ENCODE measurements at regions not wholly inside any gene's neighbourhood (a gene's known extent, or its start where the extent isn't known, plus 50 kb on each side); places are given as distances from the start of the nearest gene placed in this dataset.

GRCh38 chr10:36067748-36068147, 425.7 kb upstream of the FZD8 start:
- DNase-seq (no peak), ATAC-seq (ENCODE audit: low FRiP score in 2 of 2) (peak in 1 of 2 donors; percentile 47)
- Histone ChIP-seq H3K27ac (no peak overlapping the region), H3K36me3 (no peaks in the 10 kb centered on the region), H3K9me3 (peaks cover 0 to 12% (median 9%) of the 10 kb centered on the region in 4 donors), H3K4me3 (no peak overlapping the region), H3K4me1 (no peaks in the 10 kb centered on the region), H3K27me3 (no peaks in the 10 kb centered on the region)
- 84 to 86% methylated on average over 2 of the region's 2 CpGs for WGBS, 2 donors
- TF ChIP-seq CTCF (IDR thresholded peaks at IDR 0.05) (no peak), EP300 (IDR thresholded peaks at IDR 0.05) (no peak), POLR2A (IDR thresholded peaks at IDR 0.05) (no peak), POLR2AphosphoS5 (IDR thresholded peaks at IDR 0.05) (no peak)

GRCh38 chr10:36066850-36067249, 424.8 kb upstream of the FZD8 start:
- no peaks in the 10 kb centered on the region for H3K27me3 ChIP-seq
- H3K4me1 ChIP-seq: no peaks in the 10 kb centered on the region
- WGBS, 2 donors: 94 to 98% methylated on average over 3 of the region's 3 CpGs
- no peaks in the 10 kb centered on the region for H3K36me3 ChIP-seq
- H3K27ac ChIP-seq: no peak overlapping the region
- peaks cover 0 to 12% (median 9%) of the 10 kb centered on the region in 4 donors for H3K9me3 ChIP-seq
- H3K4me3 ChIP-seq: no peak overlapping the region
- TF ChIP-seq EP300 (IDR thresholded peaks at IDR 0.05) (no peak), POLR2A (IDR thresholded peaks at IDR 0.05) (no peak), POLR2AphosphoS5 (IDR thresholded peaks at IDR 0.05) (no peak), CTCF (IDR thresholded peaks at IDR 0.05) (no peak)
- DNase-seq (no peak), ATAC-seq (ENCODE audit: low FRiP score in 2 of 2) (peak in 1 of 2 donors; percentile 40)

- Histone ChIP-seq H3K9me3 (peaks cover 0 to 12% (median 9%) of the 10 kb centered on the region in 4 donors), H3K4me1 (no peaks in the 10 kb centered on the region), H3K27me3 (no peaks in the 10 kb centered on the region), H3K36me3 (no peaks in the 10 kb centered on the region), H3K4me3 (no peak overlapping the region), H3K27ac (no peak overlapping the region)
- DNase-seq (peak in 1 of 2 donors; percentile 39), ATAC-seq (ENCODE audit: low FRiP score in 2 of 2) (peak in 1 of 2 donors; percentile 37)
- no peak for TF ChIP-seq POLR2A (IDR thresholded peaks at IDR 0.05)
- TF ChIP-seq CTCF (IDR thresholded peaks at IDR 0.05): no peak
- TF ChIP-seq POLR2AphosphoS5 (IDR thresholded peaks at IDR 0.05): no peak
- no peak for TF ChIP-seq EP300 (IDR thresholded peaks at IDR 0.05)
- WGBS, 2 donors: 88% methylated on average over 2 of the region's 2 CpGs; no CpG with 5 or more reads in 1 of the 2 donors
These were observed 424.0 kb upstream of the FZD8 start for GRCh38 chr10:36066102-36066501.

- no peak overlapping the region for H3K27ac ChIP-seq
- 75 to 83% methylated on average over 7 of the region's 7 CpGs for WGBS, 2 donors
- DNase-seq: no peak
- no peaks in the 10 kb centered on the region for H3K27me3 ChIP-seq
- TF ChIP-seq POLR2AphosphoS5 (IDR thresholded peaks at IDR 0.05) (no peak), POLR2A (IDR thresholded peaks at IDR 0.05) (no peak), EP300 (IDR thresholded peaks at IDR 0.05) (no peak), CTCF (IDR thresholded peaks at IDR 0.05) (no peak)
- peaks cover 0 to 12% (median 9%) of the 10 kb centered on the region in 4 donors for H3K9me3 ChIP-seq
- H3K4me3 ChIP-seq: no peak overlapping the region
- no peaks in the 10 kb centered on the region for H3K4me1 ChIP-seq
- no peak for ATAC-seq (ENCODE audit: low FRiP score in 2 of 2)
- no peaks in the 10 kb centered on the region for H3K36me3 ChIP-seq
These were observed 421.3 kb upstream of the FZD8 start for GRCh38 chr10:36063396-36063795.

GRCh38 chr10:36057731-36058130, 415.6 kb upstream of the FZD8 start:
- H3K27ac ChIP-seq: no peak overlapping the region
- no peak for DNase-seq
- 82% methylated on average over 4 of the region's 4 CpGs for WGBS, 2 donors
- no peaks in the 10 kb centered on the region for H3K27me3 ChIP-seq
- no peak overlapping the region for H3K4me3 ChIP-seq
- no peaks in the 10 kb centered on the region for H3K9me3 ChIP-seq
- TF ChIP-seq POLR2AphosphoS5 (IDR thresholded peaks at IDR 0.05) (no peak), EP300 (IDR thresholded peaks at IDR 0.05) (no peak), POLR2A (IDR thresholded peaks at IDR 0.05) (no peak), CTCF (IDR thresholded peaks at IDR 0.05) (no peak)
- H3K36me3 ChIP-seq: no peaks in the 10 kb centered on the region
- ATAC-seq (ENCODE audit: low FRiP score in 2 of 2): no peak
- no peaks in the 10 kb centered on the region for H3K4me1 ChIP-seq

All from upper lobe of left lung (tissue), 6 donors.